HepG2 (cell line): ENCODE measurements at regions not wholly inside any gene's neighbourhood (a gene's known extent, or its start where the extent isn't known, plus 50 kb on each side); places are given as distances from the start of the nearest gene placed in this dataset.

ENCODE experiments used
- ATAC-seq: fragments of 200-7000 bp; cut with Tn5 transposase; 3 replicates; pipeline ENCODE4 v1.9.1; 2020; ENCODE audit warnings: mild to moderate bottlenecking, moderate library complexity
- BruUV-seq: library from RNA; stranded (reverse); fragments of 400-500 nt; replicated peaks from 2 replicates; lab custom pipeline; 2021; lab: Mats Ljungman, UMichigan
- CTCF ChIA-PET: fragments of 300-600 bp; formaldehyde crosslinking; extraction: SDS; loops from one replicate; lab custom pipeline; 2021; ENCODE audit warnings: low total read pairs, inconsistent platforms, low intra/inter-chr PET ratio; lab: Yijun Ruan, JAX
- POLR2A ChIA-PET: fragments of 350-600 bp; sonication (Branson Sonifier 250); formaldehyde crosslinking; loops from one replicate; lab custom pipeline; 2020; ENCODE audit warnings: antibody characterized with exemption, inconsistent platforms; lab: Yijun Ruan, JAX
- DNase-seq: peaks from one replicate; pipeline ENCODE4 v3.0.0-alpha.2; 2015; ENCODE audit warnings: low spot score
- FAIRE-seq: peaks from 3 replicates; lab custom pipeline; 2011; peaks lifted over from hg19 to GRCh38; lab: Jason Lieb, UNC
- H2AFZ ChIP-seq: one replicate; pipeline ENCODE4 v1.6.1; 2011; ENCODE audit warnings: low read length, inconsistent platforms
- H3K27ac ChIP-seq: fragments of 300-600 bp; 3 replicates; pipeline ENCODE4 v1.8.0; 2011; ENCODE audit warnings: mixed run types, mild to moderate bottlenecking, mixed read lengths, low read length, inconsistent platforms; ENCODE audit not compliant: insufficient read depth; ENCODE audit errors: extremely low read length
- H3K27me3 ChIP-seq, 2 experiments: fragments of 200-600 bp in 1 of 2; 2 replicates in 1 of 2; 3 replicates in 1 of 2; pipeline versions ENCODE4 v1.6.0 to v1.8.0; 2011; ENCODE audit warnings: low read length in 2 of 2, mild to moderate bottlenecking in 2 of 2, moderate library complexity in 2 of 2, inconsistent platforms in 1 of 2; ENCODE audit not compliant: insufficient read depth in 2 of 2, control insufficient read depth in 1 of 2
- H3K36me3 ChIP-seq, 2 experiments: fragments of 200-600 bp in 1 of 2; replicated peaks in 1 of 2; 2 replicates in 1 of 2; 3 replicates in 1 of 2; pipeline versions ENCODE4 v1.5.1 to v1.8.0; 2011; ENCODE audit warnings: low read length in 2 of 2, inconsistent platforms in 1 of 2; ENCODE audit not compliant: insufficient read depth in 2 of 2, control insufficient read depth in 1 of 2
- H3K4me1 ChIP-seq: 2 replicates; pipeline ENCODE4 v1.5.1; 2012; ENCODE audit warnings: low read length, inconsistent platforms; ENCODE audit not compliant: insufficient read depth
- H3K4me2 ChIP-seq: 2 replicates; pipeline ENCODE4 v1.6.0; 2011; ENCODE audit warnings: low read depth, low read length, inconsistent platforms
- H3K4me3 ChIP-seq, 3 experiments: fragments of 200-600 bp in 1 of 3; sonication (generic), shearing (Covaris generic) in 1 of 3; replicated peaks in 1 of 3; 2 replicates each; pipeline ENCODE4 v1.5.1; 2011 to 2016; ENCODE audit warnings: low read length in 3 of 3, inconsistent platforms in 2 of 3, low read depth in 2 of 3, mild to moderate bottlenecking in 2 of 3, control low read depth in 1 of 3, mixed read lengths in 1 of 3; ENCODE audit not compliant: insufficient read depth in 1 of 3
- H3K79me2 ChIP-seq: one replicate; pipeline ENCODE4 v1.6.1; 2011; ENCODE audit warnings: low read length, inconsistent platforms; ENCODE audit not compliant: insufficient read depth
- H3K9ac ChIP-seq: 2 replicates; pipeline ENCODE4 v1.6.0; 2011; ENCODE audit warnings: mild to moderate bottlenecking, low read depth, low read length, inconsistent platforms; ENCODE audit not compliant: insufficient read depth
- H3K9me3 ChIP-seq: 2 replicates; pipeline ENCODE4 v1.5.1; 2012; ENCODE audit warnings: mild to moderate bottlenecking, low read length
- H4K20me1 ChIP-seq: 2 replicates; pipeline ENCODE4 v1.6.0; 2011; ENCODE audit warnings: inconsistent platforms, mild to moderate bottlenecking, low read length, moderate library complexity; ENCODE audit not compliant: insufficient read depth
- CCAR2 ChIP-seq: fragments of 200-400 bp; formaldehyde crosslinking; optimal IDR thresholded peaks from 2 replicates; pipeline ENCODE3; 2018; ENCODE audit warnings: low read depth, mild to moderate bottlenecking, low read length, moderate library complexity
- HDAC1 ChIP-seq: sonication (generic); formaldehyde crosslinking; IDR thresholded peaks from 2 replicates; pipeline ENCODE4 v1.5.1; 2020; ENCODE audit warnings: mild to moderate bottlenecking, missing genetic modification reagents
- KDM5B ChIP-seq: sonication (generic); formaldehyde crosslinking; IDR thresholded peaks from 2 replicates; pipeline ENCODE4 v1.4.0; 2020; ENCODE audit warnings: missing genetic modification reagents, mild to moderate bottlenecking, borderline replicate concordance
- TARDBP ChIP-seq: sonication (generic); formaldehyde crosslinking; IDR thresholded peaks from 2 replicates; pipeline ENCODE4 v1.8.0; 2022; ENCODE audit warnings: mild to moderate bottlenecking, missing genetic modification reagents
- USF2 ChIP-seq, 2 experiments: sonication (generic) in 1 of 2; formaldehyde crosslinking in 1 of 2; IDR thresholded peaks; 2 replicates each; pipeline versions ENCODE4 v1.5.1 to v1.6.1; 2011 to 2020; ENCODE audit warnings: borderline replicate concordance in 1 of 2, low read depth in 1 of 2, low read length in 1 of 2, mild to moderate bottlenecking in 1 of 2, missing genetic modification reagents in 1 of 2, moderate library complexity in 1 of 2
- ZNF616 ChIP-seq: sonication (generic); formaldehyde crosslinking; IDR thresholded peaks from 2 replicates; pipeline ENCODE4 v1.5.0; 2020; ENCODE audit warnings: low read depth, mild to moderate bottlenecking, missing genetic modification reagents
- ZNF766 ChIP-seq: sonication (generic); formaldehyde crosslinking; IDR thresholded peaks from 2 replicates; pipeline ENCODE4 v1.5.0; 2020; ENCODE audit warnings: missing genetic modification reagents, borderline replicate concordance
- WGBS: methylation state at CpG from one replicate; pipeline ENCODE4 v1.1.6; 2017; ENCODE audit warnings: low lambda C conversion rate; 5-methylcytosine and 5-hydroxymethylcytosine counted together
- in situ Hi-C: cut with HindIII; loops from 2 replicates; pipeline ENCODE4 v1.10.0; 2017; ENCODE audit warnings: low pct_unique_long_range_greater_than_20kb; ENCODE audit not compliant: extremely low pct_ligation_motif_present
- intact Hi-C: fragments of 100-400 bp; cut with micrococcal nuclease; formaldehyde crosslinking; loops from one replicate; pipeline ENCODE4 v1.10.0; 2022; ENCODE audit not compliant: unreplicated experiment
- TF ChIP-seq, protein P1 (sequence below), 2 experiments: sonication (generic) in 1 of 2; formaldehyde crosslinking in 1 of 2; IDR thresholded peaks; 2 replicates each; pipeline versions ENCODE4 v1.4.0 to v1.6.1; 2018 to 2020; ENCODE audit warnings: missing genetic modification reagents in 2 of 2, borderline replicate concordance in 1 of 2, low read depth in 1 of 2, mild to moderate bottlenecking in 1 of 2, missing biosample characterization in 1 of 2
- TF ChIP-seq, protein P2 (sequence below): sonication (generic); formaldehyde crosslinking; IDR thresholded peaks from 2 replicates; pipeline ENCODE4 v1.5.0; 2020; ENCODE audit warnings: missing genetic modification reagents, mild to moderate bottlenecking, borderline replicate concordance
- TF ChIP-seq, protein P3 (sequence below): sonication (generic); formaldehyde crosslinking; IDR thresholded peaks from 2 replicates; pipeline ENCODE4 v1.8.0; 2022; ENCODE audit warnings: mild to moderate bottlenecking, missing genetic modification reagents, moderate library complexity
- TF ChIP-seq, protein P4 (sequence below): sonication (generic); formaldehyde crosslinking; IDR thresholded peaks from 2 replicates; pipeline ENCODE4 v1.8.0; 2022; ENCODE audit warnings: mild to moderate bottlenecking, missing genetic modification reagents

GRCh38 chr6:37115236-37115895 is 54.6 kb upstream of the PIM1 start:
- BruUV-seq, result no TSS peak
- TF ChIP-seq, protein P1, sequence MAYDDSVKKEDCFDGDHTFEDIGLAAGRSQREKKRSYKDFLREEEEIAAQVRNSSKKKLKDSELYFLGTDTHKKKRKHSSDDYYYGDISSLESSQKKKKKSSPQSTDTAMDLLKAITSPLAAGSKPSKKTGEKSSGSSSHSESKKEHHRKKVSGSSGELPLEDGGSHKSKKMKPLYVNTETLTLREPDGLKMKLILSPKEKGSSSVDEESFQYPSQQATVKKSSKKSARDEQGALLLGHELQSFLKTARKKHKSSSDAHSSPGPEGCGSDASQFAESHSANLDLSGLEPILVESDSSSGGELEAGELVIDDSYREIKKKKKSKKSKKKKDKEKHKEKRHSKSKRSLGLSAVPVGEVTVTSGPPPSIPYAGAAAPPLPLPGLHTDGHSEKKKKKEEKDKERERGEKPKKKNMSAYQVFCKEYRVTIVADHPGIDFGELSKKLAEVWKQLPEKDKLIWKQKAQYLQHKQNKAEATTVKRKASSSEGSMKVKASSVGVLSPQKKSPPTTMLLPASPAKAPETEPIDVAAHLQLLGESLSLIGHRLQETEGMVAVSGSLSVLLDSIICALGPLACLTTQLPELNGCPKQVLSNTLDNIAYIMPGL (CRISPR knock-in tag; IDR thresholded peaks at IDR 0.05; ENCODE audit: borderline replicate concordance in 1 of 2, low read depth in 1 of 2), result no peak
- no peak for TF ChIP-seq KDM5B (CRISPR knock-in tag)
- TF ChIP-seq, protein P2, sequence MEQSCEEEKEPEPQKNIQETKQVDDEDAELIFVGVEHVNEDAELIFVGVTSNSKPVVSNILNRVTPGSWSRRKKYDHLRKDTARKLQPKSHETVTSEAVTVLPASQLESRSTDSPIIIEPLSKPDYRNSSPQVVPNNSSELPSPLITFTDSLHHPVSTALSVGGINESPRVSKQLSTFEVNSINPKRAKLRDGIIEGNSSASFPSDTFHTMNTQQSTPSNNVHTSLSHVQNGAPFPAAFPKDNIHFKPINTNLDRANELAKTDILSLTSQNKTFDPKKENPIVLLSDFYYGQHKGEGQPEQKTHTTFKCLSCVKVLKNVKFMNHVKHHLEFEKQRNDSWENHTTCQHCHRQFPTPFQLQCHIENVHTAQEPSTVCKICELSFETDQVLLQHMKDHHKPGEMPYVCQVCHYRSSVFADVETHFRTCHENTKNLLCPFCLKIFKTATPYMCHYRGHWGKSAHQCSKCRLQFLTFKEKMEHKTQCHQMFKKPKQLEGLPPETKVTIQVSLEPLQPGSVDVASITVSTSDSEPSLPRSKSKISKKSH (CRISPR knock-in tag), result no peak
- no peak for TF ChIP-seq CCAR2
- TF ChIP-seq ZNF616 (CRISPR knock-in tag), result no peak
- no peak for TF ChIP-seq TARDBP (CRISPR knock-in tag)
- TF ChIP-seq HDAC1 (CRISPR knock-in tag), result no peak
- no peak for TF ChIP-seq USF2 (IDR thresholded peaks at IDR 0.05; ENCODE audit: low read depth, low read length)
- no peak for TF ChIP-seq USF2 (CRISPR knock-in tag; IDR thresholded peaks at IDR 0.05; ENCODE audit: borderline replicate concordance)
- TF ChIP-seq, protein P3, sequence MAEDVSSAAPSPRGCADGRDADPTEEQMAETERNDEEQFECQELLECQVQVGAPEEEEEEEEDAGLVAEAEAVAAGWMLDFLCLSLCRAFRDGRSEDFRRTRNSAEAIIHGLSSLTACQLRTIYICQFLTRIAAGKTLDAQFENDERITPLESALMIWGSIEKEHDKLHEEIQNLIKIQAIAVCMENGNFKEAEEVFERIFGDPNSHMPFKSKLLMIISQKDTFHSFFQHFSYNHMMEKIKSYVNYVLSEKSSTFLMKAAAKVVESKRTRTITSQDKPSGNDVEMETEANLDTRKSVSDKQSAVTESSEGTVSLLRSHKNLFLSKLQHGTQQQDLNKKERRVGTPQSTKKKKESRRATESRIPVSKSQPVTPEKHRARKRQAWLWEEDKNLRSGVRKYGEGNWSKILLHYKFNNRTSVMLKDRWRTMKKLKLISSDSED (CRISPR knock-in tag), result no peak
- no peak for TF ChIP-seq ZNF766 (CRISPR knock-in tag)
- TF ChIP-seq, protein P4, sequence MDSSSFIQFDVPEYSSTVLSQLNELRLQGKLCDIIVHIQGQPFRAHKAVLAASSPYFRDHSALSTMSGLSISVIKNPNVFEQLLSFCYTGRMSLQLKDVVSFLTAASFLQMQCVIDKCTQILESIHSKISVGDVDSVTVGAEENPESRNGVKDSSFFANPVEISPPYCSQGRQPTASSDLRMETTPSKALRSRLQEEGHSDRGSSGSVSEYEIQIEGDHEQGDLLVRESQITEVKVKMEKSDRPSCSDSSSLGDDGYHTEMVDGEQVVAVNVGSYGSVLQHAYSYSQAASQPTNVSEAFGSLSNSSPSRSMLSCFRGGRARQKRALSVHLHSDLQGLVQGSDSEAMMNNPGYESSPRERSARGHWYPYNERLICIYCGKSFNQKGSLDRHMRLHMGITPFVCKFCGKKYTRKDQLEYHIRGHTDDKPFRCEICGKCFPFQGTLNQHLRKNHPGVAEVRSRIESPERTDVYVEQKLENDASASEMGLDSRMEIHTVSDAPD (CRISPR knock-in tag), result no peak
- 84% methylated on average over 10 of the region's 10 CpGs for WGBS
- no peak overlapping the region for H3K4me3 ChIP-seq
- H3K27me3 ChIP-seq, result no peaks in the 10 kb centered on the region
- ChIA-PET CTCF (no interaction called here), POLR2A (interaction anchor here (0.8 to 6.9 kb wide), 4 partner anchors 11 to 56 kb away, joined by 3 to 172 read pairs (median 4); no protein-coding TSS in a partner anchor)
- no peak overlapping the region for H3K9ac ChIP-seq
- no peaks in the 10 kb centered on the region for H3K9me3 ChIP-seq
- ATAC-seq (no peak), DNase-seq (no peak), FAIRE-seq (no peak)
- H3K79me2 ChIP-seq, result no peaks in the 10 kb centered on the region
- no peaks in the 10 kb centered on the region for H4K20me1 ChIP-seq
- in situ Hi-C loops, result no loop called here
- H3K4me2 ChIP-seq, result no peak overlapping the region
- H3K27ac ChIP-seq, result no peak overlapping the region
- intact Hi-C loops, result no loop called here
- H3K4me1 ChIP-seq, result peaks cover 57% of the 10 kb centered on the region
- H3K36me3 ChIP-seq, result no peaks in the 10 kb centered on the region
- no peak overlapping the region for H2AFZ ChIP-seq
